ENCODE measurements at regions not wholly inside any gene's neighbourhood (a gene's known extent, or its start where the extent isn't known, plus 50 kb on each side); places are given as distances from the start of the nearest gene placed in this dataset.

GRCh38 chr5:90174236-90174635, 235.3 kb downstream of the CETN3 start:
- TF ChIP-seq, protein P1, sequence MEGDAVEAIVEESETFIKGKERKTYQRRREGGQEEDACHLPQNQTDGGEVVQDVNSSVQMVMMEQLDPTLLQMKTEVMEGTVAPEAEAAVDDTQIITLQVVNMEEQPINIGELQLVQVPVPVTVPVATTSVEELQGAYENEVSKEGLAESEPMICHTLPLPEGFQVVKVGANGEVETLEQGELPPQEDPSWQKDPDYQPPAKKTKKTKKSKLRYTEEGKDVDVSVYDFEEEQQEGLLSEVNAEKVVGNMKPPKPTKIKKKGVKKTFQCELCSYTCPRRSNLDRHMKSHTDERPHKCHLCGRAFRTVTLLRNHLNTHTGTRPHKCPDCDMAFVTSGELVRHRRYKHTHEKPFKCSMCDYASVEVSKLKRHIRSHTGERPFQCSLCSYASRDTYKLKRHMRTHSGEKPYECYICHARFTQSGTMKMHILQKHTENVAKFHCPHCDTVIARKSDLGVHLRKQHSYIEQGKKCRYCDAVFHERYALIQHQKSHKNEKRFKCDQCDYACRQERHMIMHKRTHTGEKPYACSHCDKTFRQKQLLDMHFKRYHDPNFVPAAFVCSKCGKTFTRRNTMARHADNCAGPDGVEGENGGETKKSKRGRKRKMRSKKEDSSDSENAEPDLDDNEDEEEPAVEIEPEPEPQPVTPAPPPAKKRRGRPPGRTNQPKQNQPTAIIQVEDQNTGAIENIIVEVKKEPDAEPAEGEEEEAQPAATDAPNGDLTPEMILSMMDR (IDR thresholded peaks at IDR 0.05; ENCODE audit: poor library complexity, severe bottlenecking), result no peak
- TF ChIP-seq MXI1 (conservative IDR thresholded peaks at IDR 0.05; ENCODE audit: poor library complexity, severe bottlenecking) (no peak), EZH2 (IDR thresholded peaks at IDR 0.05; ENCODE audit: borderline replicate concordance, insufficient read depth, low read length, poor library complexity, severe bottlenecking) (no peak), TAF1 (IDR thresholded peaks at IDR 0.05; ENCODE audit: low read depth) (no peak), POLR2AphosphoS5 (IDR thresholded peaks at IDR 0.05) (no peak), EP300 (conservative IDR thresholded peaks at IDR 0.05; ENCODE audit: poor library complexity, severe bottlenecking) (no peak)
- TF ChIP-seq, protein P2, sequence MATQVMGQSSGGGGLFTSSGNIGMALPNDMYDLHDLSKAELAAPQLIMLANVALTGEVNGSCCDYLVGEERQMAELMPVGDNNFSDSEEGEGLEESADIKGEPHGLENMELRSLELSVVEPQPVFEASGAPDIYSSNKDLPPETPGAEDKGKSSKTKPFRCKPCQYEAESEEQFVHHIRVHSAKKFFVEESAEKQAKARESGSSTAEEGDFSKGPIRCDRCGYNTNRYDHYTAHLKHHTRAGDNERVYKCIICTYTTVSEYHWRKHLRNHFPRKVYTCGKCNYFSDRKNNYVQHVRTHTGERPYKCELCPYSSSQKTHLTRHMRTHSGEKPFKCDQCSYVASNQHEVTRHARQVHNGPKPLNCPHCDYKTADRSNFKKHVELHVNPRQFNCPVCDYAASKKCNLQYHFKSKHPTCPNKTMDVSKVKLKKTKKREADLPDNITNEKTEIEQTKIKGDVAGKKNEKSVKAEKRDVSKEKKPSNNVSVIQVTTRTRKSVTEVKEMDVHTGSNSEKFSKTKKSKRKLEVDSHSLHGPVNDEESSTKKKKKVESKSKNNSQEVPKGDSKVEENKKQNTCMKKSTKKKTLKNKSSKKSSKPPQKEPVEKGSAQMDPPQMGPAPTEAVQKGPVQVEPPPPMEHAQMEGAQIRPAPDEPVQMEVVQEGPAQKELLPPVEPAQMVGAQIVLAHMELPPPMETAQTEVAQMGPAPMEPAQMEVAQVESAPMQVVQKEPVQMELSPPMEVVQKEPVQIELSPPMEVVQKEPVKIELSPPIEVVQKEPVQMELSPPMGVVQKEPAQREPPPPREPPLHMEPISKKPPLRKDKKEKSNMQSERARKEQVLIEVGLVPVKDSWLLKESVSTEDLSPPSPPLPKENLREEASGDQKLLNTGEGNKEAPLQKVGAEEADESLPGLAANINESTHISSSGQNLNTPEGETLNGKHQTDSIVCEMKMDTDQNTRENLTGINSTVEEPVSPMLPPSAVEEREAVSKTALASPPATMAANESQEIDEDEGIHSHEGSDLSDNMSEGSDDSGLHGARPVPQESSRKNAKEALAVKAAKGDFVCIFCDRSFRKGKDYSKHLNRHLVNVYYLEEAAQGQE (IDR thresholded peaks at IDR 0.05; ENCODE audit: borderline replicate concordance), result no peak

Data from neural cell (in vitro differentiated cells).